HFFc6 (cell line): ENCODE measurements at regions not wholly inside any gene's neighbourhood (a gene's known extent, or its start where the extent isn't known, plus 50 kb on each side); places are given as distances from the start of the nearest gene placed in this dataset.
"Not testable (repeated sequence)": the region's sequence is repeated elsewhere in the genome, so short reads cannot be mapped to it uniquely, and the experiment has no call there.

Source experiments
- DNase-seq: peaks from one replicate; pipeline ENCODE4 v3.0.0-alpha.2; 2018
- H3K27ac Mint-ChIP-seq: 2 replicates; pipeline ENCODE4 v1.8.0; 2020; ENCODE audit warnings: mild to moderate bottlenecking, mixed read lengths
- H3K27me3 Mint-ChIP-seq: 2 replicates; pipeline ENCODE4 v1.8.0; 2021; ENCODE audit warnings: mild to moderate bottlenecking, moderate library complexity, mixed read lengths; ENCODE audit not compliant: insufficient read depth
- H3K36me3 Mint-ChIP-seq: 2 replicates; pipeline ENCODE4 v1.8.0; 2021; ENCODE audit warnings: low read depth, mixed read lengths
- H3K4me1 Mint-ChIP-seq: 2 replicates; pipeline ENCODE4 v1.8.0; 2020; ENCODE audit warnings: low read depth, mixed read lengths
- H3K4me3 Mint-ChIP-seq: 2 replicates; pipeline ENCODE4 v1.8.0; 2020; ENCODE audit warnings: mild to moderate bottlenecking, moderate library complexity, mixed read lengths
- H3K9me3 Mint-ChIP-seq: 2 replicates; pipeline ENCODE4 v1.8.0; 2020; ENCODE audit warnings: mild to moderate bottlenecking, mixed read lengths
- TF ChIP-seq, protein P1 (sequence below): fragments of 200-600 bp; sonication (generic); IDR thresholded peaks from 2 replicates; pipeline ENCODE4 v1.5.0; 2021; ENCODE audit warnings: antibody characterized with exemption, mild to moderate bottlenecking

DNA sequence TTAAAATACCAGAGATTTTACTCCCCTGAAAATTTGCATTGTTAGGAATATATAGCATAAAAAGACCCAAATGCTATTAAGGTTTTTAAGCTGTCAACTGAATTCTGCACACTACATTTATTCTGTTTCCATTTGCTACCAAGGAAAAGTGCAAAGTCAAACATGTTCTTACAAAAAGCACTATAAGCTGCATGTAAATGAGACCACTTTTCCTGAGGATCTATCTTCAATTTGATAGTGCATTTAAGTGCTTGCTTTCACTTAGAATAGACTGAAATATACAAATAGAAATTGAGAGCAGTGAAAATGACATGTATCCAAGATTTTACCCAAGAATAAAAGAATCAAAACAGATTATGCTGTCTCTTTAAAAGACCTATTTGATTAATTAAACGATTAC lies 1216.2 kb downstream of the ROBO2 start:
- Mint-ChIP-seq H3K36me3 (peaks cover 8% of the 10 kb centered on the region; the same call in 1 of the 2 replicates), H3K27me3 (peaks cover 1% of the 10 kb centered on the region), H3K27ac (peak overlapping the region; percentile 57), H3K9me3 (no peaks in the 10 kb centered on the region; the same call in 1 of the 2 replicates), H3K4me1 (peaks cover 83% of the 10 kb centered on the region), H3K4me3 (peak overlapping the region; percentile 57; the same call in 1 of the 2 replicates)
- TF ChIP-seq, protein P1, sequence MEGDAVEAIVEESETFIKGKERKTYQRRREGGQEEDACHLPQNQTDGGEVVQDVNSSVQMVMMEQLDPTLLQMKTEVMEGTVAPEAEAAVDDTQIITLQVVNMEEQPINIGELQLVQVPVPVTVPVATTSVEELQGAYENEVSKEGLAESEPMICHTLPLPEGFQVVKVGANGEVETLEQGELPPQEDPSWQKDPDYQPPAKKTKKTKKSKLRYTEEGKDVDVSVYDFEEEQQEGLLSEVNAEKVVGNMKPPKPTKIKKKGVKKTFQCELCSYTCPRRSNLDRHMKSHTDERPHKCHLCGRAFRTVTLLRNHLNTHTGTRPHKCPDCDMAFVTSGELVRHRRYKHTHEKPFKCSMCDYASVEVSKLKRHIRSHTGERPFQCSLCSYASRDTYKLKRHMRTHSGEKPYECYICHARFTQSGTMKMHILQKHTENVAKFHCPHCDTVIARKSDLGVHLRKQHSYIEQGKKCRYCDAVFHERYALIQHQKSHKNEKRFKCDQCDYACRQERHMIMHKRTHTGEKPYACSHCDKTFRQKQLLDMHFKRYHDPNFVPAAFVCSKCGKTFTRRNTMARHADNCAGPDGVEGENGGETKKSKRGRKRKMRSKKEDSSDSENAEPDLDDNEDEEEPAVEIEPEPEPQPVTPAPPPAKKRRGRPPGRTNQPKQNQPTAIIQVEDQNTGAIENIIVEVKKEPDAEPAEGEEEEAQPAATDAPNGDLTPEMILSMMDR, result no peak
- no peak for DNase-seq

DNA sequence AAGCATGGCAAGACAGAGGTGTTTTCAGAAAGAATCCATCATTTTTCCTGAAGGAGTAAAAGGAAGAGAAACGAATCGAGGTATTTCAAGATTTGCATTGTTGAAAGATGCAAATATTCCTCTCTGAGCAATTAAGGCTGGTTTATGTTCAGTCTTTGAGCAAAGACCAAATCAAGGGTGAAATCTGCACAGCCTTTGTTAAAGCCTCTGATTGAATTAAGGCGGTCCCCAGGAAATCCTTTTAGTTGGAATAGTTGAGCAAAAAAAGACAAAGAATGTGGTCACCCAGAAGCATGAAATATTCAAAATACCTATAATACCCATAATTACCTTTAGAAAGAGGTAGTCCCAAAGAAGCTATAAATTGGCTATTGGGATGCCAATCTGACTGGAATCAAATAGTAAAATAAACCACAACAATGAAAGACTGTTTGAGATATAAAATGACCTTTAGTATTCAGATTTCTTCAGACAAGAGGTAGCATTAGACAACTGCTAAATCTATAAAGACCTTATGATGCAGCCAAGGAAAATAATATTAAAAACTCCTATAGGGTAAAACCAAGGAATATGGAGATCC lies 1218.1 kb downstream of the ROBO2 start:
- no peak for DNase-seq
- peaks cover 8% of the 10 kb centered on the region; the same call in 1 of the 2 replicates for H3K36me3 Mint-ChIP-seq
- H3K4me3 Mint-ChIP-seq, result peak overlapping the region; percentile 76
- H3K9me3 Mint-ChIP-seq, result no peaks in the 10 kb centered on the region; the same call in 1 of the 2 replicates
- peak overlapping the region; percentile 88 for H3K27ac Mint-ChIP-seq
- peaks cover 1% of the 10 kb centered on the region for H3K27me3 Mint-ChIP-seq
- peaks cover 79% of the 10 kb centered on the region for H3K4me1 Mint-ChIP-seq
- TF ChIP-seq, protein P1, result no peak

DNA sequence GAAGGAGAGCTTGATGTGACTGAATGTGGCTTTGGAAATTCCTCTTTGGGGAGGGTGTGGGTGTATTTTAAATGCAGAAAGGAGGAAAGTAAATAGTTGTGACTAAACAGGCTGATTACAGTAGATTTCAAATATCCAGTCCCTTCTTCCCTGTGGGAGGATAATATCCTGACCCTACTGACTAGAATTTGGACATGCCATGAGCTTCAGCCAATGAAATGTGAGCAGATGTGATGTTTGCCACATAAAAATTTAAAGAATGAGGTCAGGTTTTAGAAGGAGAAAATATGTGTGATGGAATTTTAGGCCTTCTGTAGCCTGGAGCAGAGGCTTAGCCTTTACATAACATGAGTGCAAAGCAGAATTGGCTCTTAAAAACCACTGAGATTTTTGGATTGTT lies 1218.9 kb downstream of the ROBO2 start:
- DNase-seq, result peak; percentile 87
- no peaks in the 10 kb centered on the region; the same call in 1 of the 2 replicates for H3K9me3 Mint-ChIP-seq
- peak overlapping the region; percentile 76 for H3K4me3 Mint-ChIP-seq
- peaks cover 8% of the 10 kb centered on the region; the same call in 1 of the 2 replicates for H3K36me3 Mint-ChIP-seq
- H3K4me1 Mint-ChIP-seq, result peaks cover 83% of the 10 kb centered on the region
- TF ChIP-seq, protein P1, result no peak
- peaks cover 1% of the 10 kb centered on the region for H3K27me3 Mint-ChIP-seq
- H3K27ac Mint-ChIP-seq, result peak overlapping the region; percentile 88

DNA sequence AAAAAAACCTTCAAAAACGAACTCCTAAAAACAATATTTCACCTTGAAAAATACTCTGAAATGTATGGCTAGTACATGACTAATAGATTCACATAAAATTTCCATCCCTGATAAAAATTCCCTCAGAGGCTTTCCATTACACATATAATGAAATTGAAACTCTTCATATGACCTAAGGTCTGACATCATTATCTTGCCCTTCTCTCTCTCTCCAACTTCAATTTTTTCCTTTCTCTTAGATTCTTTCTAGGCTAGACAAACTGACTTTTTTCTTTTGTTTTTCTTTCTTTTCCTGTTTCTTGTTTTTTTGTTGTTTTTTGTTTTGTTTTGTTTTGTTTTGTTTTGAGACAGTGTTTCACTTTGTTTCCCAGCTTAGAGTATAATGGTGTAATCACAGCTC lies 1220.5 kb downstream of the ROBO2 start:
- Mint-ChIP-seq H3K4me1 (peaks cover 76% of the 10 kb centered on the region), H3K27ac (no peak overlapping the region), H3K36me3 (peaks cover 8% of the 10 kb centered on the region; the same call in 1 of the 2 replicates), H3K4me3 (no peak overlapping the region), H3K9me3 (no peaks in the 10 kb centered on the region; the same call in 1 of the 2 replicates), H3K27me3 (peaks cover 1% of the 10 kb centered on the region)
- TF ChIP-seq, protein P1, result no peak
- DNase-seq, result no peak

DNA sequence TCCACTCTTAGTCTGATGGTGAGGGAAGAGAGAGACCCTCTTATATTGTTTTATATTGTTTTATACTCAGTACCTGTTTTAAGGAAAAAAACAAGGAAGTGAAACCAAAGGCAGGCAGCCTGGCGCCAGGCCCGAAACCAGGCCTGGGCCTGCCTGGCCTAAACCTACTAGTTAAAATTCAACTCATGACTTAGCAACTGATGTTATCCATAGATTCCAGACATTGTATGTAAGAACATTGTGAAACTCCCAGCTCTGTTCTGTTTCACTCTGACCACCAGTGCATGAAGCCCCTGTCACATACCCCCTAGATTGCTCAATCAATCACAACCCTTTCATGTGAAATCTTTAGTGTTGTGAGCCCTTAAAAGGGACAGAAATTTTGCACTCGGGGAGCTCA lies 1226.7 kb downstream of the ROBO2 start:
- Mint-ChIP-seq H3K9me3 (peaks cover 10% of the 10 kb centered on the region), H3K4me1 (peaks cover 20% of the 10 kb centered on the region)
- H3K27ac Mint-ChIP-seq, result not testable (repeated sequence)

DNA sequence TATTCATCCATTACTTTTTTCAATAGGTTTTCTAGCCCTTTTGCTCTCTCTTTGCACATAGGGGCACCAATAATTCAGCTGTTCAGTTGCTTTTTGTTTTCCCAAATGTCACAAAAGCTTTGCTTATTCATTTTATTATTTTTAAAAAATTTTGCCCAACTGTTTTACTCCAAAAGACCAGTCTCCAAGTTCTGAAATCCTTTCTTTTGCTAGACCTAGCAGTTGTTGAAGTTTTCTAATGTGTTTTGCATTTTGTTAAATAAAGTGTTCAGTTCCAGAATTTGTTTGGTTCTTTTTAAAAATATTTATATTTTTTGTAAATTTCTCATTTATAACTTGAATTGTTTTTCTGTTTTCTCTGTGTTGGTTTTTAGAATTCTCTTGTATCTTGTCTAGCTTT lies 1227.3 kb downstream of the ROBO2 start:
- H3K27me3 Mint-ChIP-seq, result no peaks in the 10 kb centered on the region
- H3K9me3 Mint-ChIP-seq, result peaks cover 10% of the 10 kb centered on the region

More for the DNA sequence above, 1226.7 kb downstream of the ROBO2 start:
- H3K36me3 Mint-ChIP-seq, result peaks cover 13% of the 10 kb centered on the region; the same call in 1 of the 2 replicates
- not testable (repeated sequence) for DNase-seq, H3K4me3 Mint-ChIP-seq, H3K27me3 Mint-ChIP-seq

More for the DNA sequence above, 1227.3 kb downstream of the ROBO2 start:
- TF ChIP-seq, protein P1, result no peak
- Mint-ChIP-seq H3K36me3 (peaks cover 13% of the 10 kb centered on the region; the same call in 1 of the 2 replicates), H3K27ac (no peak overlapping the region), H3K4me3 (no peak overlapping the region), H3K4me1 (peaks cover 20% of the 10 kb centered on the region)
- no peak for DNase-seq
